PC-9 (cell line): ENCODE measurements at regions not wholly inside any gene's neighbourhood (a gene's known extent, or its start where the extent isn't known, plus 50 kb on each side); places are given as distances from the start of the nearest gene placed in this dataset.

Experiments
- CTCF ChIP-seq: fragments of 200-600 bp; sonication (generic); conservative IDR thresholded peaks from 2 replicates; pipeline ENCODE4 v1.6.1; 2017; ENCODE audit warnings: mixed run types, antibody characterized with exemption, mild to moderate bottlenecking, moderate library complexity
- EZH2 ChIP-seq: fragments of 200-600 bp; sonication (generic); IDR thresholded peaks from 2 replicates; pipeline ENCODE4 v1.8.0; 2017; ENCODE audit warnings: antibody characterized with exemption, low read depth

- TF ChIP-seq CTCF: no peak
- no peak for TF ChIP-seq EZH2
Measured at GRCh38 chr3:165544432-165544831, 292.8 kb downstream of the BCHE start.
